ENCODE measurements at regions not wholly inside any gene's neighbourhood (a gene's known extent, or its start where the extent isn't known, plus 50 kb on each side); places are given as distances from the start of the nearest gene placed in this dataset.
"Not testable (repeated sequence)": the region's sequence is repeated elsewhere in the genome, so short reads cannot be mapped to it uniquely, and the experiment has no call there.

DNA sequence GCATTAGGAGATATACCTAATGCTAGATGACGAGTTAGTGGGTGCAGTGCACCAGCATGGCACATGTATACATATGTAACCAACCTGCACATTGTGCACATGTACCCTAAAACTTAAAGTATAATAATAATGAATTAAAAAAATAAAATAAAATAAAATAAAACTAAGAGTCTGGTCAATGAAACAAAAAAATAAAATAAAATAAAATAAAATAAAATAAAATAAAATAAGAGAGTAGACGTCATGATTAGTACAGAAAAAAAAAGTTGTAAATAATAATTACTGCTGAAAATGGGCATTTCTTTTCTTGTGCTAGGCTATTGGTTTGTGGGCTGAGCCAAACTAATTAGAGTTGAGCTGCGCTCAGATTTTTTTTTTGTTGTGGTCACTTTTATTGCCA is 362.8 kb downstream of the CYLC2 start:
- TF ChIP-seq, protein P1, sequence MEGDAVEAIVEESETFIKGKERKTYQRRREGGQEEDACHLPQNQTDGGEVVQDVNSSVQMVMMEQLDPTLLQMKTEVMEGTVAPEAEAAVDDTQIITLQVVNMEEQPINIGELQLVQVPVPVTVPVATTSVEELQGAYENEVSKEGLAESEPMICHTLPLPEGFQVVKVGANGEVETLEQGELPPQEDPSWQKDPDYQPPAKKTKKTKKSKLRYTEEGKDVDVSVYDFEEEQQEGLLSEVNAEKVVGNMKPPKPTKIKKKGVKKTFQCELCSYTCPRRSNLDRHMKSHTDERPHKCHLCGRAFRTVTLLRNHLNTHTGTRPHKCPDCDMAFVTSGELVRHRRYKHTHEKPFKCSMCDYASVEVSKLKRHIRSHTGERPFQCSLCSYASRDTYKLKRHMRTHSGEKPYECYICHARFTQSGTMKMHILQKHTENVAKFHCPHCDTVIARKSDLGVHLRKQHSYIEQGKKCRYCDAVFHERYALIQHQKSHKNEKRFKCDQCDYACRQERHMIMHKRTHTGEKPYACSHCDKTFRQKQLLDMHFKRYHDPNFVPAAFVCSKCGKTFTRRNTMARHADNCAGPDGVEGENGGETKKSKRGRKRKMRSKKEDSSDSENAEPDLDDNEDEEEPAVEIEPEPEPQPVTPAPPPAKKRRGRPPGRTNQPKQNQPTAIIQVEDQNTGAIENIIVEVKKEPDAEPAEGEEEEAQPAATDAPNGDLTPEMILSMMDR (IDR thresholded peaks at IDR 0.05): not testable (repeated sequence)
- TF ChIP-seq POLR2A (IDR thresholded peaks at IDR 0.05): not testable (repeated sequence)

Data from lower leg skin (tissue), 3 donors.